CD4-positive, alpha-beta T cell (primary cell): ENCODE measurements at regions not wholly inside any gene's neighbourhood (a gene's known extent, or its start where the extent isn't known, plus 50 kb on each side); places are given as distances from the start of the nearest gene placed in this dataset.
"Not testable (repeated sequence)": the region's sequence is repeated elsewhere in the genome, so short reads cannot be mapped to it uniquely, and the experiment has no call there.

Experiments used
- ATAC-seq: fragments of 200-7000 bp; cut with Tn5 transposase; one replicate; pipeline ENCODE4 v1.10.0; 2022; ENCODE audit warnings: mild to moderate bottlenecking; ENCODE audit not compliant: poor library complexity
- CTCF ChIA-PET: fragments of 350-600 bp; sonication (Branson Sonifier 250); formaldehyde crosslinking; loops from one replicate; lab custom pipeline; 2021; ENCODE audit warnings: antibody characterized with exemption, inconsistent platforms; lab: Charles Lee
- POLR2A ChIA-PET: fragments of 350-600 bp; sonication (Branson Sonifier 250); formaldehyde crosslinking; loops from one replicate; lab custom pipeline; 2021; ENCODE audit warnings: antibody characterized with exemption, inconsistent platforms; lab: Charles Lee
- DNase-seq, 14 experiments: peaks; one replicate each; pipeline ENCODE4 v3.0.0-alpha.2; 2013 to 2020; ENCODE audit warnings: mixed read lengths in 2 of 14
- H3K27ac ChIP-seq, 2 donors: one replicate each; pipeline versions ENCODE4 v1.5.1 to v1.7.0; 2013; ENCODE audit warnings: low read length in 2 of 2, low read depth in 1 of 2, mild to moderate bottlenecking in 1 of 2
- H3K27me3 ChIP-seq, 2 experiments: 1 replicate in 1 of 2; 2 replicates in 1 of 2; pipeline versions ENCODE4 v1.6.1 to v1.7.0; 2013; ENCODE audit warnings: low read length in 2 of 2, control low read depth in 1 of 2, mild to moderate bottlenecking in 1 of 2, moderate library complexity in 1 of 2; ENCODE audit not compliant: insufficient read depth in 2 of 2, control insufficient read depth in 1 of 2
- H3K36me3 ChIP-seq: one replicate; pipeline ENCODE4 v1.6.1; 2013; ENCODE audit warnings: low read length, control low read depth; ENCODE audit not compliant: insufficient read depth
- H3K4me1 ChIP-seq: one replicate; pipeline ENCODE4 v1.6.1; 2013; ENCODE audit warnings: low read length, control low read depth; ENCODE audit not compliant: insufficient read depth
- H3K4me3 ChIP-seq: one replicate; pipeline ENCODE4 v1.5.1; 2013; ENCODE audit warnings: mild to moderate bottlenecking, low read length, moderate library complexity
- H3K9me3 ChIP-seq, 2 experiments: 1 replicate in 1 of 2; 2 replicates in 1 of 2; pipeline versions ENCODE4 v1.6.1 to v1.7.0; 2013; ENCODE audit warnings: low read length in 2 of 2, mild to moderate bottlenecking in 2 of 2, control low read depth in 1 of 2, moderate library complexity in 1 of 2; ENCODE audit not compliant: control insufficient read depth in 1 of 2, insufficient read depth in 1 of 2
- H3K27ac Mint-ChIP-seq: one replicate; pipeline ENCODE4 v1.8.0; 2020; ENCODE audit warnings: mixed read lengths
- H3K27me3 Mint-ChIP-seq: one replicate; pipeline ENCODE4 v1.8.0; 2021; ENCODE audit warnings: mixed read lengths
- H3K36me3 Mint-ChIP-seq: one replicate; pipeline ENCODE4 v1.8.0; 2021; ENCODE audit warnings: low read depth, mixed read lengths
- H3K4me1 Mint-ChIP-seq: one replicate; pipeline ENCODE4 v1.8.0; 2021; ENCODE audit warnings: low read depth, mixed read lengths
- H3K4me3 Mint-ChIP-seq: one replicate; pipeline ENCODE4 v1.8.0; 2020; ENCODE audit warnings: mild to moderate bottlenecking, mixed read lengths
- H3K9me3 Mint-ChIP-seq: one replicate; pipeline ENCODE4 v1.8.0; 2020; ENCODE audit warnings: mixed read lengths
- intact Hi-C, 2 experiments: fragments of 100-400 bp; cut with DNase I in 1 of 2; cut with micrococcal nuclease in 1 of 2; formaldehyde crosslinking; loops; one replicate each; pipeline versions ENCODE4 v1.15.1 to v1.9.0; 2023 to 2025; cut with DNase I, micrococcal nuclease

- H3K4me1 ChIP-seq, H3K27me3 ChIP-seq, intact Hi-C loops, H3K4me3 Mint-ChIP-seq, POLR2A ChIA-PET, H3K27ac ChIP-seq, H3K36me3 ChIP-seq, H3K9me3 ChIP-seq, CTCF ChIA-PET, H3K9me3 Mint-ChIP-seq, H3K27me3 Mint-ChIP-seq, H3K4me1 Mint-ChIP-seq, H3K36me3 Mint-ChIP-seq, ATAC-seq, H3K4me3 ChIP-seq, H3K27ac Mint-ChIP-seq: not testable (repeated sequence)
- DNase-seq, result peak in 7 of 14 experiments; percentile 4 to 24 (median 9)
Measured at GRCh38 chr2:89205153-89205552, 513.7 kb downstream of the RPIA start.

GRCh38 chr2:89208144-89208932, 516.9 kb downstream of the RPIA start:
- H3K4me1 ChIP-seq, POLR2A ChIA-PET, intact Hi-C loops, H3K27ac ChIP-seq, H3K4me1 Mint-ChIP-seq, CTCF ChIA-PET, H3K9me3 ChIP-seq, ATAC-seq, H3K27ac Mint-ChIP-seq, H3K4me3 ChIP-seq, H3K36me3 Mint-ChIP-seq, H3K4me3 Mint-ChIP-seq, H3K9me3 Mint-ChIP-seq, H3K27me3 Mint-ChIP-seq, H3K27me3 ChIP-seq, H3K36me3 ChIP-seq: not testable (repeated sequence)
- DNase-seq, result peak in 2 of 14 experiments; percentile 30 to 53

- H3K4me1 Mint-ChIP-seq, intact Hi-C loops, H3K27ac Mint-ChIP-seq, H3K4me1 ChIP-seq, H3K4me3 Mint-ChIP-seq, POLR2A ChIA-PET, H3K4me3 ChIP-seq, H3K36me3 Mint-ChIP-seq, H3K27ac ChIP-seq, H3K36me3 ChIP-seq, H3K9me3 Mint-ChIP-seq, CTCF ChIA-PET, H3K27me3 ChIP-seq, ATAC-seq, H3K9me3 ChIP-seq: not testable (repeated sequence)
- DNase-seq, result peak in 3 of 14 experiments; percentile 2 to 35 (median 21)
- peaks cover 11% of the 10 kb centered on the region for H3K27me3 Mint-ChIP-seq
Measured at GRCh38 chr2:89213151-89213550, 521.7 kb downstream of the RPIA start.

GRCh38 chr2:89213811-89214210, 522.3 kb downstream of the RPIA start:
- H3K36me3 ChIP-seq, ATAC-seq, H3K4me1 ChIP-seq, CTCF ChIA-PET, H3K4me3 ChIP-seq, H3K27me3 ChIP-seq, intact Hi-C loops, H3K27ac ChIP-seq, H3K27ac Mint-ChIP-seq, H3K9me3 ChIP-seq, POLR2A ChIA-PET, H3K36me3 Mint-ChIP-seq, H3K4me1 Mint-ChIP-seq, H3K4me3 Mint-ChIP-seq, DNase-seq, H3K9me3 Mint-ChIP-seq: not testable (repeated sequence)
- peaks cover 11% of the 10 kb centered on the region for H3K27me3 Mint-ChIP-seq

- H3K27me3 Mint-ChIP-seq, intact Hi-C loops, DNase-seq, H3K4me3 ChIP-seq, H3K36me3 Mint-ChIP-seq, H3K27ac ChIP-seq, H3K4me1 Mint-ChIP-seq, CTCF ChIA-PET, H3K36me3 ChIP-seq, H3K4me3 Mint-ChIP-seq, H3K9me3 Mint-ChIP-seq, H3K27me3 ChIP-seq, H3K27ac Mint-ChIP-seq, H3K9me3 ChIP-seq, H3K4me1 ChIP-seq, POLR2A ChIA-PET, ATAC-seq: not testable (repeated sequence)
Measured at GRCh38 chr2:89221474-89221873, 530.0 kb downstream of the RPIA start.

GRCh38 chr2:89222063-89222732, 530.7 kb downstream of the RPIA start:
- H3K9me3 Mint-ChIP-seq, H3K27ac Mint-ChIP-seq, DNase-seq, intact Hi-C loops, H3K9me3 ChIP-seq, H3K4me3 ChIP-seq, POLR2A ChIA-PET, H3K36me3 Mint-ChIP-seq, H3K27me3 ChIP-seq, H3K4me1 Mint-ChIP-seq, H3K4me3 Mint-ChIP-seq, CTCF ChIA-PET, H3K27me3 Mint-ChIP-seq, H3K4me1 ChIP-seq, ATAC-seq, H3K27ac ChIP-seq, H3K36me3 ChIP-seq: not testable (repeated sequence)

GRCh38 chr2:89224803-89225202, 533.3 kb downstream of the RPIA start:
- H3K27me3 ChIP-seq, intact Hi-C loops: not testable (repeated sequence)

More at GRCh38 chr2:89224803-89225202, 533.3 kb downstream of the RPIA start:
- H3K36me3 Mint-ChIP-seq, DNase-seq, H3K27ac ChIP-seq, CTCF ChIA-PET, H3K27me3 Mint-ChIP-seq, H3K36me3 ChIP-seq, H3K27ac Mint-ChIP-seq, H3K9me3 ChIP-seq, H3K4me1 ChIP-seq, POLR2A ChIA-PET, H3K9me3 Mint-ChIP-seq, H3K4me3 ChIP-seq, H3K4me3 Mint-ChIP-seq, ATAC-seq, H3K4me1 Mint-ChIP-seq: not testable (repeated sequence)
